Epithelial cell of proximal tubule (primary cell): ENCODE measurements at regions not wholly inside any gene's neighbourhood (a gene's known extent, or its start where the extent isn't known, plus 50 kb on each side); places are given as distances from the start of the nearest gene placed in this dataset.

Source experiments
- DNase-seq: peaks from one replicate; pipeline ENCODE4 v3.0.0-alpha.2; 2011; ENCODE audit warnings: low read depth
- H3K4me3 ChIP-seq: 2 replicates; pipeline ENCODE4 v1.5.1; 2011; ENCODE audit warnings: low read depth, mild to moderate bottlenecking, low read length
- TF ChIP-seq, protein P1 (sequence below): conservative IDR thresholded peaks from 2 replicates; pipeline ENCODE4 v1.5.1; 2012; ENCODE audit warnings: low read depth, mild to moderate bottlenecking, low read length

DNA sequence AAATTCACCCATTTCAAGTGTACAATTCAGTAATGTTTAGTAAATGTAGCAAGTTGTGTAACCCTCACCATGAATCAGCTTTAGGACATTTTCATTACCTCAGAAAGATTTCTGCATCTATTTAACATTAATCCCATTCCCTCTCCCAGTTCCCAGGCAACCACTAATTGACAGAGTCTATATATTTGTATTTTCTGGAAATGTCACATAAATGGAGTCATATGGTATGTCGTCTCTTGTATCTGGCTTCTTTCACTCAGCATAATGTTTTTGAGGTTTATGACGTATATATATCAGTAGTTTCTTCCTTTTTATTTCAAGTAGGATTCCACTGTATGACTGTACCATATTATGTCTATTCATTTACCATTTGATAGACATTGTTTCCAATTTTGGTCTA lies 199.8 kb downstream of the CYB561 start:
- peak; percentile 6 for DNase-seq
- no peak overlapping the region for H3K4me3 ChIP-seq
- TF ChIP-seq, protein P1, sequence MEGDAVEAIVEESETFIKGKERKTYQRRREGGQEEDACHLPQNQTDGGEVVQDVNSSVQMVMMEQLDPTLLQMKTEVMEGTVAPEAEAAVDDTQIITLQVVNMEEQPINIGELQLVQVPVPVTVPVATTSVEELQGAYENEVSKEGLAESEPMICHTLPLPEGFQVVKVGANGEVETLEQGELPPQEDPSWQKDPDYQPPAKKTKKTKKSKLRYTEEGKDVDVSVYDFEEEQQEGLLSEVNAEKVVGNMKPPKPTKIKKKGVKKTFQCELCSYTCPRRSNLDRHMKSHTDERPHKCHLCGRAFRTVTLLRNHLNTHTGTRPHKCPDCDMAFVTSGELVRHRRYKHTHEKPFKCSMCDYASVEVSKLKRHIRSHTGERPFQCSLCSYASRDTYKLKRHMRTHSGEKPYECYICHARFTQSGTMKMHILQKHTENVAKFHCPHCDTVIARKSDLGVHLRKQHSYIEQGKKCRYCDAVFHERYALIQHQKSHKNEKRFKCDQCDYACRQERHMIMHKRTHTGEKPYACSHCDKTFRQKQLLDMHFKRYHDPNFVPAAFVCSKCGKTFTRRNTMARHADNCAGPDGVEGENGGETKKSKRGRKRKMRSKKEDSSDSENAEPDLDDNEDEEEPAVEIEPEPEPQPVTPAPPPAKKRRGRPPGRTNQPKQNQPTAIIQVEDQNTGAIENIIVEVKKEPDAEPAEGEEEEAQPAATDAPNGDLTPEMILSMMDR = no peak

DNA sequence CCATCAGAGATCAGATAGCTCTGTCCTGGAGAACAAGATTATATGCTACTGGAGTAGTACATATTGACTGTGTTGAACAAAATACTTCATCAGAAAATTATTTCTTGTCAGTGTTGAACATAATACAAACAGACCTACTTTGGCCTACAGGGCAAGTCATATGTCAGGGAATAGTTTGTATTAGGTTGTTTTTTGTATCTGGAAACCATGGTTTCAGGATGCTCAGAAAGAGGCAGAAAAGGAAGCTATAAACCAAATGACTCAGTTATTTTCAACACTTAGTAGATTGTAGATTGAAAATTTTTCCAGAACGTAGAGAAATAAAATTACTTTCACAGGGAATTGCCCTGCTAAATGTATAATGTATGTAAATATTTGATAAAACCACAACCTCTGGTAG lies 198.4 kb downstream of the CYB561 start:
- TF ChIP-seq, protein P1 = no peak
- no peak for DNase-seq
- H3K4me3 ChIP-seq = no peak overlapping the region

DNA sequence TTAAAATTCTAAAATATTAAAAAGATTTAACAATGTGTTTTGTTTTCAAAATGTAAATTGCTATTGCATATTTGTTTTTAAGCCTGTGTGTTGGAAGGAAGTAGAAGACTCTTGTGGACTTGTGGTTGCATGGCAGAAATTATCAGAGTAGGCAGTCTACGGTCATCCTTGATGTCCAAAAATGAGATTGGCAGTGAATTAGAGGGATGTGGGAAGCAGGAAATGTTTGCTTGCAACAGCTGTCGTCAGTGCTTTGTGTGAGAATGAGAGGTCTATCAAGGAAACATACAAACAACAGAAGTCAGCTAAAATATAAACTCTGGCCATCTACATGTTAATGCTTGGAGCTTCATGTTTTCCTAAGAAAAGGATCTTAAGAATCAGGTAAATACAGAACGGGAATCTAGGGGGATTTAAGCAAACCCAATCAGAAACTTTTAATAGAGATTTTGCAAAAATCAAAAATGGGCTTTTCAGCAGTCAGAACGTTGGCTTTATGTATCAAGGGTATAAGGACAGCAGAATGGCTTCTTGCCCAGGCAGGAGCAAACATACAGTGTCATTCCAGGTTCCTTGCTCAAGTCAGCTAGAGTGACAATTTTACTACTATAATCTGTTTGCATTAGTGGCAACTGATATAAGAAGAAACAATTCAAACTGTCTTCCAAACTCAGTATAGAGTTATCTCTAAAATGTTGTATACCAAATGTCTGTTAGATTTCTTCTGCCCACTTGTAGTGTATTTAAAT lies 196.7 kb downstream of the CYB561 start:
- TF ChIP-seq, protein P1 = no peak
- no peak overlapping the region for H3K4me3 ChIP-seq
- DNase-seq = no peak

DNA sequence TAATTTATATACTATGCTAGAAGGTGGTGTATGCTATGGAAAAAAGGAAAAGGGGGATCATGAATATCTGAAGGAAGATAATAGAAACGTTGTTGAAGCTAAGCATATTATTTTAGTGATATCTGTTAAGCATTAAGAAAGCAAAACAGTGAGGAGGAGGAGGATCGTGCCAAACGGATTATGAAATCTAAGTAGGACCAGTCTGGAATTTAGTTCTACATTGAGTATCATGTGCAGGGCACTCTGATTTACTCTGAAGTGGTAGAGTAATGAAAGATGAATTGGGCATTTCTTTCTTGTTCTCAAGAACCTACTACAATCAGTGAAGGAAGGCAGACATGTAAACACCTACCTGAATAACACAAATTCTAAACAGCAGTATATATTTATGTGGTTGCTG lies 195.3 kb downstream of the CYB561 start:
- TF ChIP-seq, protein P1 = no peak
- H3K4me3 ChIP-seq = no peak overlapping the region
- DNase-seq = no peak

DNA sequence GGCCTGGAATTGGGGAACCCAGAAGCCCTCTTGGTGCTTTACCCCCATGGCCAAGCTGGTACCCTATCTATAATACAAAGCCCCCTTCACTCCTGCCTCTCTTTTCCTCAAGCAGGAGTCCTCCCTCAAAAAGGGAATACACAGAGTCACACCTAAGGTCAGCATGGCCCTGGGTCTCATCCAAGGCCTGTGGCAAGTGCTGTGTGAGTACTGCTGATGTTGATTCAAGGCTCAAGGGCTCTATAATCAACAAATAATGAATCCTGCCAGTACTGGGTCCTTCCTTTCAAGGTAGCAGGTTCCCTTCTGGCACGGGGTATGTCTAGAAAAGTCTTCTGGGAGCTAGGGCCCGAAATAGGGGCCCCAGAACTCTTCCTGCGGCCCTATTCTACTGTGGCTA lies 187.3 kb downstream of the CYB561 start:
- DNase-seq = no peak
- H3K4me3 ChIP-seq = no peak overlapping the region
- TF ChIP-seq, protein P1 = no peak

DNA sequence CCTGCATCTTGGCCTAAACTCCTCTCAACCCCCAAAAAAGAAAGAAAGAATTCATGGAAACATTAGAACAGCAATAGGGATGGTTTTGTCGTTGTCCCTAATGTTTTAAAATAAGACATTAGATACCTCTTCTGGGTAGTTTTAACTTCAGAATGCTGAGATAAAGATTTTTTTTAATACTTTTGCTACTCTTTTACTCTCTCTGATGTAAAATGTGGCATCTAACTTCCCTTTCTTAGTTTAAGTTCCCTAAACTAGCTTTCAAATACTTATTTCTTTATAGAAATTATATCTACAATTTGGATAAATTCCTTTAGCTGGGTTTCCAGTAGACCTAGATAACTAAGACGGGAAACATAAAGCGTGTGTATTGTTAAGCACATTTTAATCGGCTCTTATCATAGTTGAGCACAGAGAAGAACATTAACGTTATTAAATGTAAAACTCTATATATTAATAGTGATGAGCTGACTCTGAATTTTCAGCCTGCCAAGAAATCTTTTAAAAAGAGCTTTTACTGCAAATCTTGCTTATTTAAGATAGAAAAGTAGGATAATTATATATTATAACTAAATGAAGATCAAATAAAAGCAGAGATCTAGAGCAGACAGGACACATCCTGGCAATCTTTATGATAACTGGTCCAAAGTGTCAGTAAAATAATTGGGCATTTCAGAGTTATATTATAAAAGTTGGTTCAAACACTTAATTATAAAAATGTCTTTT lies 183.2 kb downstream of the CYB561 start:
- no peak overlapping the region for H3K4me3 ChIP-seq
- TF ChIP-seq, protein P1 = no peak

More for the DNA sequence above, 183.2 kb downstream of the CYB561 start:
- DNase-seq = no peak
